ENCODE measurements at regions not wholly inside any gene's neighbourhood (a gene's known extent, or its start where the extent isn't known, plus 50 kb on each side); places are given as distances from the start of the nearest gene placed in this dataset.

GRCh38 chr15:96138985-96139384, 191.5 kb upstream of the NR2F2 start:
- FAIRE-seq (no peak), DNase-seq (ENCODE audit: low read depth, low spot score) (no peak)
- Histone ChIP-seq H3K27ac (ENCODE audit: control insufficient read depth, insufficient read depth, low read length) (no peak overlapping the region), H3K27me3 (ENCODE audit: control insufficient read depth, extremely low read depth, insufficient read depth, low read length) (no peaks in the 10 kb centered on the region), H3K9me3 (ENCODE audit: control insufficient read depth, low read depth, low read length) (no peaks in the 10 kb centered on the region), H3K4me1 (ENCODE audit: control insufficient read depth, extremely low read depth, insufficient read depth, low read length) (no peaks in the 10 kb centered on the region), H3K9ac (ENCODE audit: control insufficient read depth, extremely low read depth, insufficient read depth, low read length) (no peak overlapping the region), H3K4me2 (ENCODE audit: control insufficient read depth, extremely low read depth, insufficient read depth, low read depth, low read length) (no peak overlapping the region), H3K79me2 (ENCODE audit: control insufficient read depth, insufficient read depth, low read length) (no peaks in the 10 kb centered on the region), H4K20me1 (ENCODE audit: control insufficient read depth, extremely low read depth, insufficient read depth, low read length) (no peaks in the 10 kb centered on the region), H3K36me3 (ENCODE audit: control insufficient read depth in 2 of 2, extremely low read depth in 1 of 2, insufficient read depth in 2 of 2, low read length in 2 of 2) (no peaks in the 10 kb centered on the region), H3K4me3 (ENCODE audit: control insufficient read depth in 2 of 3, extremely low read depth in 1 of 3, insufficient read depth in 2 of 3, low read depth in 1 of 3, low read length in 3 of 3) (no peak overlapping the region), H3K9me1 (ENCODE audit: control insufficient read depth, extremely low read depth, insufficient read depth, low read length) (no peaks in the 10 kb centered on the region), H2AFZ (ENCODE audit: control insufficient read depth, low read length) (no peak overlapping the region)
- dilution Hi-C loops (cut with MboI; ENCODE audit: extremely low pct_ligation_motif_present, low sequenced_read_pairs), result no loop called here
- TF ChIP-seq EZH2 (IDR thresholded peaks at IDR 0.05; ENCODE audit: low read length), result no peak
- TF ChIP-seq, protein P1, sequence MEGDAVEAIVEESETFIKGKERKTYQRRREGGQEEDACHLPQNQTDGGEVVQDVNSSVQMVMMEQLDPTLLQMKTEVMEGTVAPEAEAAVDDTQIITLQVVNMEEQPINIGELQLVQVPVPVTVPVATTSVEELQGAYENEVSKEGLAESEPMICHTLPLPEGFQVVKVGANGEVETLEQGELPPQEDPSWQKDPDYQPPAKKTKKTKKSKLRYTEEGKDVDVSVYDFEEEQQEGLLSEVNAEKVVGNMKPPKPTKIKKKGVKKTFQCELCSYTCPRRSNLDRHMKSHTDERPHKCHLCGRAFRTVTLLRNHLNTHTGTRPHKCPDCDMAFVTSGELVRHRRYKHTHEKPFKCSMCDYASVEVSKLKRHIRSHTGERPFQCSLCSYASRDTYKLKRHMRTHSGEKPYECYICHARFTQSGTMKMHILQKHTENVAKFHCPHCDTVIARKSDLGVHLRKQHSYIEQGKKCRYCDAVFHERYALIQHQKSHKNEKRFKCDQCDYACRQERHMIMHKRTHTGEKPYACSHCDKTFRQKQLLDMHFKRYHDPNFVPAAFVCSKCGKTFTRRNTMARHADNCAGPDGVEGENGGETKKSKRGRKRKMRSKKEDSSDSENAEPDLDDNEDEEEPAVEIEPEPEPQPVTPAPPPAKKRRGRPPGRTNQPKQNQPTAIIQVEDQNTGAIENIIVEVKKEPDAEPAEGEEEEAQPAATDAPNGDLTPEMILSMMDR (optimal IDR thresholded peaks at IDR 0.05 in 1 of 3, IDR thresholded peaks at IDR 0.05 in 1 of 3, conservative IDR thresholded peaks at IDR 0.05 in 1 of 3; ENCODE audit: extremely low read depth in 1 of 3, insufficient read depth in 2 of 3, low read length in 3 of 3), result no peak

- no peak overlapping the region for H3K4me2 ChIP-seq (ENCODE audit: control insufficient read depth, extremely low read depth, insufficient read depth, low read depth, low read length)
- no peaks in the 10 kb centered on the region for H3K4me1 ChIP-seq (ENCODE audit: control insufficient read depth, extremely low read depth, insufficient read depth, low read length)
- no peaks in the 10 kb centered on the region for H3K9me1 ChIP-seq (ENCODE audit: control insufficient read depth, extremely low read depth, insufficient read depth, low read length)
- DNase-seq (ENCODE audit: low read depth, low spot score) (no peak), FAIRE-seq (no peak)
- no peaks in the 10 kb centered on the region for H4K20me1 ChIP-seq (ENCODE audit: control insufficient read depth, extremely low read depth, insufficient read depth, low read length)
- no peaks in the 10 kb centered on the region for H3K27me3 ChIP-seq (ENCODE audit: control insufficient read depth, extremely low read depth, insufficient read depth, low read length)
- H3K36me3 ChIP-seq (ENCODE audit: control insufficient read depth in 2 of 2, extremely low read depth in 1 of 2, insufficient read depth in 2 of 2, low read length in 2 of 2), result no peaks in the 10 kb centered on the region
- no peak overlapping the region for H3K27ac ChIP-seq (ENCODE audit: control insufficient read depth, insufficient read depth, low read length)
- H3K9me3 ChIP-seq (ENCODE audit: control insufficient read depth, low read depth, low read length), result no peaks in the 10 kb centered on the region
- no peak for TF ChIP-seq EZH2 (IDR thresholded peaks at IDR 0.05; ENCODE audit: low read length)
- no peak overlapping the region for H3K4me3 ChIP-seq (ENCODE audit: control insufficient read depth in 2 of 3, extremely low read depth in 1 of 3, insufficient read depth in 2 of 3, low read depth in 1 of 3, low read length in 3 of 3)
- H3K9ac ChIP-seq (ENCODE audit: control insufficient read depth, extremely low read depth, insufficient read depth, low read length), result no peak overlapping the region
- H2AFZ ChIP-seq (ENCODE audit: control insufficient read depth, low read length), result no peak overlapping the region
- dilution Hi-C loops (cut with MboI; ENCODE audit: extremely low pct_ligation_motif_present, low sequenced_read_pairs), result no loop called here
- no peaks in the 10 kb centered on the region for H3K79me2 ChIP-seq (ENCODE audit: control insufficient read depth, insufficient read depth, low read length)
These were observed 188.0 kb upstream of the NR2F2 start for GRCh38 chr15:96142498-96142897.

GRCh38 chr15:96144734-96145133, 185.8 kb upstream of the NR2F2 start:
- FAIRE-seq (no peak), DNase-seq (ENCODE audit: low read depth, low spot score) (no peak)
- Histone ChIP-seq H3K9me3 (ENCODE audit: control insufficient read depth, low read depth, low read length) (no peaks in the 10 kb centered on the region), H3K36me3 (ENCODE audit: control insufficient read depth in 2 of 2, extremely low read depth in 1 of 2, insufficient read depth in 2 of 2, low read length in 2 of 2) (no peaks in the 10 kb centered on the region), H3K79me2 (ENCODE audit: control insufficient read depth, insufficient read depth, low read length) (no peaks in the 10 kb centered on the region), H3K9me1 (ENCODE audit: control insufficient read depth, extremely low read depth, insufficient read depth, low read length) (no peaks in the 10 kb centered on the region), H3K4me2 (ENCODE audit: control insufficient read depth, extremely low read depth, insufficient read depth, low read depth, low read length) (no peak overlapping the region), H3K27me3 (ENCODE audit: control insufficient read depth, extremely low read depth, insufficient read depth, low read length) (no peaks in the 10 kb centered on the region), H3K4me3 (ENCODE audit: control insufficient read depth in 2 of 3, extremely low read depth in 1 of 3, insufficient read depth in 2 of 3, low read depth in 1 of 3, low read length in 3 of 3) (no peak overlapping the region), H3K27ac (ENCODE audit: control insufficient read depth, insufficient read depth, low read length) (no peak overlapping the region), H3K4me1 (ENCODE audit: control insufficient read depth, extremely low read depth, insufficient read depth, low read length) (no peaks in the 10 kb centered on the region), H2AFZ (ENCODE audit: control insufficient read depth, low read length) (no peak overlapping the region), H4K20me1 (ENCODE audit: control insufficient read depth, extremely low read depth, insufficient read depth, low read length) (no peaks in the 10 kb centered on the region), H3K9ac (ENCODE audit: control insufficient read depth, extremely low read depth, insufficient read depth, low read length) (no peak overlapping the region)
- no peak for TF ChIP-seq EZH2 (IDR thresholded peaks at IDR 0.05; ENCODE audit: low read length)
- TF ChIP-seq, protein P1 (optimal IDR thresholded peaks at IDR 0.05 in 1 of 3, IDR thresholded peaks at IDR 0.05 in 1 of 3, conservative IDR thresholded peaks at IDR 0.05 in 1 of 3; ENCODE audit: extremely low read depth in 1 of 3, insufficient read depth in 2 of 3, low read length in 3 of 3), result no peak
- dilution Hi-C loops (cut with MboI; ENCODE audit: extremely low pct_ligation_motif_present, low sequenced_read_pairs), result no loop called here

Data from keratinocyte (primary cell).